ENCODE measurements at regions not wholly inside any gene's neighbourhood (a gene's known extent, or its start where the extent isn't known, plus 50 kb on each side); places are given as distances from the start of the nearest gene placed in this dataset.

DNA sequence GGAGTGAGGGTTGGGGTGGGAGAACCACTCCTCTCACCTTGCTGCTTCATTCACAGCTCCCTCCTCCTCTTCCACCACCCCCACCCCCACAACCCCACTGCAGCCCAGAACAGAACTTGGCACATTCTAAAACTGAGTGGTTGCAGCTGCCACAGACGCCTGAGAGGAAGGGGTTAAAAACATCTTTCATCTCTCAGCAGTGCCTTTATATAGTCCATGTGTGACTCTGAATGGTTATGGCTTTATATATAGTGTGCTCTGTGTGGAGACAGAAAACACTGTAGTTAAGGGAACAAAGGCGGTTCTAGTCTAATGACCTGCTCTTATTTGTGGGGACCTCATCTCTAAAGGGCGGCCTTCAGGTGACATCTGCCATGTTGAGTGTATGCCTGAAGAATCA is 144.8 kb downstream of the BCOR start:
- intact Hi-C loops (cut with DNase I; ENCODE audit: low total_unique reads) = loop anchor here (5.0 kb wide), 1 partner anchor 1421 kb away; no protein-coding TSS in a partner anchor
- no peaks in the 10 kb centered on the region for H3K36me3 ChIP-seq
- no peaks in the 10 kb centered on the region for H3K9me3 ChIP-seq
- H3K27ac ChIP-seq = no peak overlapping the region
- peaks cover 0 to 80% of the 10 kb centered on the region in 2 donors for H3K27me3 ChIP-seq
- no peak for DNase-seq (ENCODE audit: low spot score in 2 of 2)
- TF ChIP-seq POLR2AphosphoS5 (IDR thresholded peaks at IDR 0.05) = no peak
- H3K4me1 ChIP-seq = no peaks in the 10 kb centered on the region
- H3K4me3 ChIP-seq = no peak overlapping the region

DNA sequence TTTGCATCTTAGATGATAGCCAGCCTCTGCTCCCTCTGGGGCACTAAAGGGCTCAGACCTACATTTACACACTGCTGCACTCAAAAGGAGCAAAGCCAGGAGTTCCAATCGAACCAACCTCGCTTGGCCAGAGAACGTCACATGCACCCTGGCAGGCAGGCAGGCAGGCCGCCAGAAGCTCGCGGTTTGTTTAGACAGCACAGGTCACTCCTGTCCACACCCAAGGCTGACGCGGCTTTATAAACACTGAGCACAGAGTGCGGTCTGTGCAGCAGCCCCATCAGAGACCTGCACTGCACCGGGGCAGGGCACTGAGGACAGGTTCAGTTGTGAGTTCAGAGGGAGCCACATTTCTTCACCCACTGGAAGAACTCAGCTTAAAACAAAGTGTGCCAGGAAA is 143.9 kb downstream of the BCOR start:
- peak; percentile 77 to 79 for DNase-seq (ENCODE audit: low spot score in 2 of 2)
- no peaks in the 10 kb centered on the region for H3K4me1 ChIP-seq
- no peak overlapping the region for H3K4me3 ChIP-seq
- H3K9me3 ChIP-seq = no peaks in the 10 kb centered on the region
- no peaks in the 10 kb centered on the region for H3K36me3 ChIP-seq
- peaks cover 0 to 78% of the 10 kb centered on the region in 2 donors for H3K27me3 ChIP-seq
- intact Hi-C loops (cut with DNase I; ENCODE audit: low total_unique reads) = loop anchor here (5.0 kb wide), 1 partner anchor 1422 kb away; no protein-coding TSS in a partner anchor
- TF ChIP-seq POLR2A (IDR thresholded peaks at IDR 0.05) (no peak), POLR2AphosphoS5 (IDR thresholded peaks at IDR 0.05) (no peak)
- TF ChIP-seq, protein P1, sequence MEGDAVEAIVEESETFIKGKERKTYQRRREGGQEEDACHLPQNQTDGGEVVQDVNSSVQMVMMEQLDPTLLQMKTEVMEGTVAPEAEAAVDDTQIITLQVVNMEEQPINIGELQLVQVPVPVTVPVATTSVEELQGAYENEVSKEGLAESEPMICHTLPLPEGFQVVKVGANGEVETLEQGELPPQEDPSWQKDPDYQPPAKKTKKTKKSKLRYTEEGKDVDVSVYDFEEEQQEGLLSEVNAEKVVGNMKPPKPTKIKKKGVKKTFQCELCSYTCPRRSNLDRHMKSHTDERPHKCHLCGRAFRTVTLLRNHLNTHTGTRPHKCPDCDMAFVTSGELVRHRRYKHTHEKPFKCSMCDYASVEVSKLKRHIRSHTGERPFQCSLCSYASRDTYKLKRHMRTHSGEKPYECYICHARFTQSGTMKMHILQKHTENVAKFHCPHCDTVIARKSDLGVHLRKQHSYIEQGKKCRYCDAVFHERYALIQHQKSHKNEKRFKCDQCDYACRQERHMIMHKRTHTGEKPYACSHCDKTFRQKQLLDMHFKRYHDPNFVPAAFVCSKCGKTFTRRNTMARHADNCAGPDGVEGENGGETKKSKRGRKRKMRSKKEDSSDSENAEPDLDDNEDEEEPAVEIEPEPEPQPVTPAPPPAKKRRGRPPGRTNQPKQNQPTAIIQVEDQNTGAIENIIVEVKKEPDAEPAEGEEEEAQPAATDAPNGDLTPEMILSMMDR (IDR thresholded peaks at IDR 0.05) = no peak
- no peak overlapping the region for H3K27ac ChIP-seq

DNA sequence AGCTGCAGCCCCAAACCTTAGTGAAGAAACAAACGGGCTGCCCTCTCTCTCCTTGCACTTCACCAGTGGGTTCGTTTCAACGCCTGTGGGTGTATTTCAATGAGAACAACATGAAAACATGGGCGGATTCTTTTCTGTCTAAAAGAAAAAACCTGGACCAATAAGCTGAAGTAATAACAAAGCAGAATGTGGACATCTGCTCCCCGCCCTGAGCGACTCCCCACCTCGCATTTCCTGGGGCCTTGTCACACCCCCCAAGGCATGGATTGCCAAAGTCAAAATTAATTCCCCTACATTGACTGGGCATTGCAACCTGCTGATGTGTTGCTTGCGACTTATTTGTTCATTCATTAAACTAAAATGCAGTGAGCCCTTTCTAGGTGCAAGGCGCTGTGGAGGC is 142.9 kb downstream of the BCOR start:
- peaks cover 0 to 69% of the 10 kb centered on the region in 2 donors for H3K27me3 ChIP-seq
- H3K4me3 ChIP-seq = no peak overlapping the region
- no peak for TF ChIP-seq POLR2AphosphoS5 (IDR thresholded peaks at IDR 0.05)
- TF ChIP-seq POLR2A (IDR thresholded peaks at IDR 0.05) = no peak
- TF ChIP-seq, protein P1 (IDR thresholded peaks at IDR 0.05) = no peak

DNA sequence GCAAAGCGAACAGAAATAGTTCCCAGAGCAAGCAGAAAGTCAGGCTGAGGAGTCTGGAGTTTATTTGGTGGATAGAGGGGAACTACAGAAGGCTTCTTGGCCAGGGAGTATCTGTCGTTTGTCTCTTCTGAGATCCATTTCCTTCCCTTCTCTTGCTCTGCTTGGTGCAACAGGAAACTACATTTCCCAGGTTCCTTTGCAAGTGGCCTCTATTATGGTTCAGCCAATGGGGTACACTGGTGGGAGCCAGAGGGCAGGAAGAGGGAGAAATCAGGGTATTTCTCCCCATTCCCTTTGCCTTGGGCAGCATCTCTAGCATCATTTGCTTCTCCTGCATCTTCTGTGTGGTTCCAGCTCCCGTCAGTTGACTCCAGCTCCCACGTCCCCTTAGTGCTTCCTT is 142.1 kb downstream of the BCOR start:
- peaks cover 0 to 69% of the 10 kb centered on the region in 2 donors for H3K27me3 ChIP-seq
- no peak overlapping the region for H3K4me3 ChIP-seq
- no peaks in the 10 kb centered on the region for H3K4me1 ChIP-seq
- H3K9me3 ChIP-seq = no peaks in the 10 kb centered on the region
- no peak for DNase-seq (ENCODE audit: low spot score in 2 of 2)
- H3K27ac ChIP-seq = no peak overlapping the region
- TF ChIP-seq, protein P1 (IDR thresholded peaks at IDR 0.05) = no peak
- TF ChIP-seq POLR2A (IDR thresholded peaks at IDR 0.05) = no peak
- TF ChIP-seq POLR2AphosphoS5 (IDR thresholded peaks at IDR 0.05) = no peak
- intact Hi-C loops (cut with DNase I; ENCODE audit: low total_unique reads) = no loop called here
- H3K36me3 ChIP-seq = no peaks in the 10 kb centered on the region

More for the DNA sequence above, 142.9 kb downstream of the BCOR start:
- intact Hi-C loops (cut with DNase I; ENCODE audit: low total_unique reads) = loop anchor here (5.0 kb wide), 1 partner anchor 1423 kb away; no protein-coding TSS in a partner anchor
- no peak for DNase-seq (ENCODE audit: low spot score in 2 of 2)
- H3K27ac ChIP-seq = no peak overlapping the region
- H3K9me3 ChIP-seq = no peaks in the 10 kb centered on the region
- H3K4me1 ChIP-seq = no peaks in the 10 kb centered on the region
- no peaks in the 10 kb centered on the region for H3K36me3 ChIP-seq

DNA sequence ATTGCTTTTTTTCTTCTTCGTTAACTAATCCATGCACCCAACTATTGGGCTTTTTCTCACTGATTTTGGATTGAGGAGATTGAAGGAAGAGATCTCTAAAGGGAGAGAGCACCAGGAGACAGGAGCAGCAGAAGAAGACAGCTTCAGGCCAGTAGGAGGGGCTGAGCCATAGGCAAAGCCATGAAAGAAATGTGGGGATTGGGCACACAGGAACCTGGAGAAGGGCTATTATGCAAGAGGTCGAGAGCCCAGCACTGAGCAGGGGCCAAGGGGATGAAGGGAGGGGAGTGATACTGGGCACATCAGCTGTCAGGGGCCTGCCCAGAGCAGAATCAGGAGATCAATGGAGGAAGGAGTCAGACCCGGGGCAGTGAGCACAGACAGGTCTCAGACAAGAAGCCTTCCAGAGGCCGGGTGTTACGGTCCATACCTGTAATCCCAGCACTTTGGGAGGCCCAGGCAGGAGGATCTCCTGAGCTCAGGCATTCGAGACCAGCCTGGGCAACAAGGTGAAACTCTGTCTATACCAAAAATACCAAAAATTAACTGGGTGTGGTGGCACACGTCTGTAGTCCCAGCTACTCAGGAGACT is 140.9 kb downstream of the BCOR start:
- no peak overlapping the region for H3K27ac ChIP-seq
- H3K27me3 ChIP-seq = peaks cover 0 to 56% of the 10 kb centered on the region in 2 donors
- TF ChIP-seq POLR2AphosphoS5 (IDR thresholded peaks at IDR 0.05) = no peak
- no peak for TF ChIP-seq POLR2A (IDR thresholded peaks at IDR 0.05)
- TF ChIP-seq, protein P1 (IDR thresholded peaks at IDR 0.05) = no peak
- intact Hi-C loops (cut with DNase I; ENCODE audit: low total_unique reads) = no loop called here
- DNase-seq (ENCODE audit: low spot score in 2 of 2) = no peak
- H3K4me1 ChIP-seq = no peaks in the 10 kb centered on the region
- no peaks in the 10 kb centered on the region for H3K9me3 ChIP-seq
- H3K36me3 ChIP-seq = no peaks in the 10 kb centered on the region
- H3K4me3 ChIP-seq = no peak overlapping the region
